ENCODE measurements at regions not wholly inside any gene's neighbourhood (a gene's known extent, or its start where the extent isn't known, plus 50 kb on each side); places are given as distances from the start of the nearest gene placed in this dataset. TPM values are rescaled to one million over a fixed set of nuclear protein-coding genes. Genes with fewer than 3 reads are reported as not detected.

Small RNA genes in the stretch of these regions (small RNA-seq; reads per million reads assigned to genes)
- gene RF00402 (ENCODE audit: insufficient read depth), result not detected
